ENCODE measurements at regions not wholly inside any gene's neighbourhood (a gene's known extent, or its start where the extent isn't known, plus 50 kb on each side); places are given as distances from the start of the nearest gene placed in this dataset.

DNA sequence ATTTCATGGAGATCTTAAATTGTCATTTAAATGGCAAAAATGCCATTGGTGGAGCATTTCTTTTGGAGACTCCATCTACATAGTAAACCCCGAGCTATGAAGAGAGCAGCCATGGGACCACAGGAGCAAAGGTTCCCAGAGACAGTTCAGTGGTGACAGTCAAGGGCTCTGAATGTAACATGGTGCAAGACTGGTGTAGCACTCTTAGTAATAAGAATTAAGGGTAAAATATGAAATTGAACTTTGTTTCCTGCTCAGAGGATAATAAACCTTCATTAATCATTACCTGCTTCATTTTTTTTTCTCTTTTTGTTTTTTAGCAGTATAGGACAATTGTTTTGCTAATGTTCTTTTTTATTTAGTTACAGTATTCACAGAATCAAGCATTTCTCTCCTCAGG is 717.5 kb upstream of the POM121L12 start:
- H3K27me3 ChIP-seq (replicated peaks; ENCODE audit: insufficient read depth), result no peaks in the 10 kb centered on the region
- intact Hi-C loops (cut with DNase I), result no loop called here
- H3K27ac ChIP-seq, result no peak overlapping the region
- H3K4me3 ChIP-seq, result no peak overlapping the region
- DNase-seq (ENCODE audit: low spot score), result no peak
- H3K36me3 ChIP-seq, result no peaks in the 10 kb centered on the region
- no peaks in the 10 kb centered on the region for H3K4me1 ChIP-seq (replicated peaks)
- no peak for TF ChIP-seq POLR2AphosphoS5 (IDR thresholded peaks at IDR 0.05)
- no peak for TF ChIP-seq POLR2A (IDR thresholded peaks at IDR 0.05)
- TF ChIP-seq, protein P1, sequence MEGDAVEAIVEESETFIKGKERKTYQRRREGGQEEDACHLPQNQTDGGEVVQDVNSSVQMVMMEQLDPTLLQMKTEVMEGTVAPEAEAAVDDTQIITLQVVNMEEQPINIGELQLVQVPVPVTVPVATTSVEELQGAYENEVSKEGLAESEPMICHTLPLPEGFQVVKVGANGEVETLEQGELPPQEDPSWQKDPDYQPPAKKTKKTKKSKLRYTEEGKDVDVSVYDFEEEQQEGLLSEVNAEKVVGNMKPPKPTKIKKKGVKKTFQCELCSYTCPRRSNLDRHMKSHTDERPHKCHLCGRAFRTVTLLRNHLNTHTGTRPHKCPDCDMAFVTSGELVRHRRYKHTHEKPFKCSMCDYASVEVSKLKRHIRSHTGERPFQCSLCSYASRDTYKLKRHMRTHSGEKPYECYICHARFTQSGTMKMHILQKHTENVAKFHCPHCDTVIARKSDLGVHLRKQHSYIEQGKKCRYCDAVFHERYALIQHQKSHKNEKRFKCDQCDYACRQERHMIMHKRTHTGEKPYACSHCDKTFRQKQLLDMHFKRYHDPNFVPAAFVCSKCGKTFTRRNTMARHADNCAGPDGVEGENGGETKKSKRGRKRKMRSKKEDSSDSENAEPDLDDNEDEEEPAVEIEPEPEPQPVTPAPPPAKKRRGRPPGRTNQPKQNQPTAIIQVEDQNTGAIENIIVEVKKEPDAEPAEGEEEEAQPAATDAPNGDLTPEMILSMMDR (IDR thresholded peaks at IDR 0.05), result no peak
- 75% methylated on average over 1 of the region's 1 CpG for WGBS
- no peaks in the 10 kb centered on the region for H3K9me3 ChIP-seq

DNA sequence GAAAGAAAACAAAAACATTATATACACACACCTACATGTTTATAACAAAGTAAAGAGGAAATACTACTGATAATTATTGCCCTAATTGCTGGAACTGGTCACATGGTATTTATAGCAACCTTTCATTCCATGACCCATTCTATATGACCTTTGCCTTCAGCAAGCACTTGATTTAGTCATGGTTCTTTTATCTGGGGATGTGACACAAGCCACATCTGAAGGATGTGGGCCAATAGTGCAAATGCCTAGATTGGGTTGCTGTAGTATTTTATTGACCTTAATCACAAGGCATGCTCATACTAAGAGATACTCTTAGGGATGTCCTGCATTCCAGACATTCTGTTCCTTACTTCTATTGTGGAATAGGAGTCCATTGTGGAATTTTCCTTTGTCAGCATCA is 723.5 kb upstream of the POM121L12 start:
- Histone ChIP-seq H3K27me3 (replicated peaks; ENCODE audit: insufficient read depth) (no peaks in the 10 kb centered on the region), H3K9me3 (no peaks in the 10 kb centered on the region), H3K4me3 (no peak overlapping the region), H3K36me3 (no peaks in the 10 kb centered on the region), H3K4me1 (replicated peaks) (no peaks in the 10 kb centered on the region), H3K27ac (no peak overlapping the region)
- TF ChIP-seq POLR2A (IDR thresholded peaks at IDR 0.05) (no peak), POLR2AphosphoS5 (IDR thresholded peaks at IDR 0.05) (no peak)
- TF ChIP-seq, protein P1 (IDR thresholded peaks at IDR 0.05), result no peak
- intact Hi-C loops (cut with DNase I), result no loop called here
- no peak for DNase-seq (ENCODE audit: low spot score)

DNA sequence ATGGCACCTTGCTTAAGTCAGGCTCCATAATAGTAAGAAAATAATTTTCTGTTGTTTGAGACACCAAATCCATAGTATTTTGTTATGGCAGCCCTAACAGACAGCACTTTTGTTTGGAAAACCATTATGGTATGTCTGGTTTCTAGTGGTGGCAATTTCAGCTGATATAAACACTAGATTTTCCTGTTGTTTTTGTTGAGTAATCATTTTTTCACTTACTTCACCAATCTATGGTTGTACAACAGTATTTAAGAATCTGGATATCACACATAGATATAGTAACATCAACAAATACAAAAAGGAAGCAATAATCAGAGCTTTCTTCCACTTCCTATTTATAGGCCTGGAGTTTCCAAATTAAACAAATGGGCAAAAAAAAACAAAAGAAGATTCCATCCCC is 725.8 kb upstream of the POM121L12 start:
- TF ChIP-seq POLR2AphosphoS5 (IDR thresholded peaks at IDR 0.05) (no peak), POLR2A (IDR thresholded peaks at IDR 0.05) (no peak)
- TF ChIP-seq, protein P1 (IDR thresholded peaks at IDR 0.05), result no peak
- DNase-seq (ENCODE audit: low spot score), result no peak
- intact Hi-C loops (cut with DNase I), result no loop called here
- Histone ChIP-seq H3K27ac (no peak overlapping the region), H3K36me3 (no peaks in the 10 kb centered on the region), H3K9me3 (no peaks in the 10 kb centered on the region), H3K4me3 (no peak overlapping the region), H3K4me1 (replicated peaks) (no peaks in the 10 kb centered on the region), H3K27me3 (replicated peaks; ENCODE audit: insufficient read depth) (no peaks in the 10 kb centered on the region)

DNA sequence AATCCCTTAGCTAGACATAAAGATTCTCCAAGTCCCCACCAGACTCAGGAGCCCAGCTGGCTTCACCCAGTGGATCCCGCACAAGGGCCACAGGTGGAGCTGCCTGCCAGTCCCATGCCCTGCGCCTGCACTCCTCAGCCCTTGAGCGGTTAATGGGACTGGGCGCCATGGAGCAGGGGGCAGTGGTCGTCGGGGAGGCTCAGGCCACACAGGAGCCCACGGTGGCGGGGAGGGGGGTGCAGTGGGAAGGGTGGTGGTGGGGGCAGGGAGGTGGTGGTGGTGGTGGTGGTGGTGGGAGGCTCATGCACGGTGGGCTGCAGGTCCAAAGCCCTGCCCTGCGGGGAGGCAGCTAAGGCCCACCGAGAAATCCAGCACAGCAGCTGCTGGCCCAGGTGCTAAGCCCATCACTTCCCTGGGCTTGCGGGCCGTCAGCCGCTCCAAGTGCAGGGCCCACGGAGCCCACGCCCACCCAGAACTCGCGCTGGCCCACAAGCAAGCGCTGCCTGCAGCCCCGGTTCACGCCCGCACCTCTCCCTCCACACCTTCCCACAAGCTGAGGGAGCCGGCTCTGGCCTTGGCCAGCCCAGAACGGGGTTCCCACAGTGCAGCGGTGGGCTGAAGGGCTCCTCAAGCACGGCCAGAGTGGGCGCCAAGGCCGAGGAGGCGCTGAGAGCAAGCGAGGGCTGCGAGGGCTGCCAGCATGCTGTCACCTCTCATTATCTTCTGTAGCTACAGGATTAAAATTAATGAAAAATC is 732.5 kb upstream of the POM121L12 start:
- Histone ChIP-seq H3K9me3 (no peaks in the 10 kb centered on the region), H3K36me3 (no peaks in the 10 kb centered on the region), H3K27me3 (replicated peaks; ENCODE audit: insufficient read depth) (no peaks in the 10 kb centered on the region), H3K4me3 (no peak overlapping the region), H3K27ac (no peak overlapping the region), H3K4me1 (replicated peaks) (no peaks in the 10 kb centered on the region)
- whole genome bisulfite sequencing, result 95% methylated on average over 26 of the region's 31 CpGs
- TF ChIP-seq, protein P1 (IDR thresholded peaks at IDR 0.05), result no peak
- no peak for TF ChIP-seq POLR2A (IDR thresholded peaks at IDR 0.05)
- no peak for TF ChIP-seq POLR2AphosphoS5 (IDR thresholded peaks at IDR 0.05)
- intact Hi-C loops (cut with DNase I), result no loop called here
- DNase-seq (ENCODE audit: low spot score), result no peak

DNA sequence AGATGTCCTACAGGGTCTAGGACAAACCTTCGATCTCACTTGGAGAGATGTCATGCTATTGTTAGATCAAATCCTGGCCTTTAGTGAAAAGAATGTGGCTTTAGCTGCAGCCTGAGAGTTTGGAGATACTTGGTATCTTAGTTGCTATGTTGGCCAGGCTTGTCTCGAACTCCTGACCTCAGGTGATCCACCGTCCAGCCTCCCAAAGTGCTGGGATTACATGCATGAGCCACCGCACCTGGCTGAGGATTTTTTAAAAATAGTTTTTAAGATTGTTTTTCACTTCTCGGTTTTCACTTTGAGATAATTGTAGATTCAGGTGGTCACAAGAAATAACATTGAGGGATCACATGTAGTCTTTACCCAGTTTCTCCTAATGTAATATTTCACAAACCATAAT is 738.3 kb upstream of the POM121L12 start:
- no peaks in the 10 kb centered on the region for H3K4me1 ChIP-seq (replicated peaks)
- H3K27ac ChIP-seq, result no peak overlapping the region
- H3K27me3 ChIP-seq (replicated peaks; ENCODE audit: insufficient read depth), result no peaks in the 10 kb centered on the region
- TF ChIP-seq POLR2AphosphoS5 (IDR thresholded peaks at IDR 0.05), result no peak
- TF ChIP-seq, protein P1 (IDR thresholded peaks at IDR 0.05), result no peak
- no peak for TF ChIP-seq POLR2A (IDR thresholded peaks at IDR 0.05)
- intact Hi-C loops (cut with DNase I), result no loop called here
- 81% methylated on average over 5 of the region's 5 CpGs for WGBS
- DNase-seq (ENCODE audit: low spot score), result no peak
- H3K4me3 ChIP-seq, result no peak overlapping the region
- H3K9me3 ChIP-seq, result no peaks in the 10 kb centered on the region
- no peaks in the 10 kb centered on the region for H3K36me3 ChIP-seq
